ENCODE measurements at regions not wholly inside any gene's neighbourhood (a gene's known extent, or its start where the extent isn't known, plus 50 kb on each side); places are given as distances from the start of the nearest gene placed in this dataset.

DNA sequence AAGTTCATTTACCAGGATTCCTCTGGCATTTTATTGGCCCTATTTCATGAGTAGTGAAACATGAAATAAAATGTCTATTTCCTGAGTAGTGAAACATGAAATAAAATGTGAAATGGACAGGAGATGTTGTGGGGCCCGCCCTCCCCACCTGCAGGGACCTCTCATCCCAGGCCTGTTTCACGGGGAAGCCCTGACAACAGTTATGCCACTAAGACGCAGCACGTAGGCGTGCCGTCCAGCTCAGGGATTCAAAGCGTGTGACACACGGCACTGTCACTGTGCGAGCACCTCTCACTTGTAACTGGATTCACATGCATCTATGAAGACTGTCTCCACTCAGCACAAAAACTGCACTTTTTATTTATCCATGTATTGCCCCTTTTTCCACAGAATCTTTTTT is 83.4 kb upstream of the SNTG2 start:
- TF ChIP-seq CEBPB (IDR thresholded peaks at IDR 0.05) (no peak), TEAD4 (IDR thresholded peaks at IDR 0.05) (no peak), FOXM1 (IDR thresholded peaks at IDR 0.05; ENCODE audit: borderline replicate concordance, low read depth) (no peak), YY1 (IDR thresholded peaks at IDR 0.05; ENCODE audit: low read depth) (no peak), MAX (IDR thresholded peaks at IDR 0.05) (no peak), ZBTB7A (IDR thresholded peaks at IDR 0.05; ENCODE audit: low read depth) (no peak), RAD21 (IDR thresholded peaks at IDR 0.05; ENCODE audit: low read depth) (no peak), USF1 (IDR thresholded peaks at IDR 0.05) (no peak), EGR1 (IDR thresholded peaks at IDR 0.05) (no peak), TCF12 (IDR thresholded peaks at IDR 0.05; ENCODE audit: low read depth) (no peak), EP300 (IDR thresholded peaks at IDR 0.05; ENCODE audit: borderline replicate concordance) (no peak), TAF1 (IDR thresholded peaks at IDR 0.05; ENCODE audit: low read depth) (no peak), CREB1 (IDR thresholded peaks at IDR 0.05; ENCODE audit: low read depth) (no peak), NFIC (IDR thresholded peaks at IDR 0.05) (no peak)
- TF ChIP-seq, protein P1, sequence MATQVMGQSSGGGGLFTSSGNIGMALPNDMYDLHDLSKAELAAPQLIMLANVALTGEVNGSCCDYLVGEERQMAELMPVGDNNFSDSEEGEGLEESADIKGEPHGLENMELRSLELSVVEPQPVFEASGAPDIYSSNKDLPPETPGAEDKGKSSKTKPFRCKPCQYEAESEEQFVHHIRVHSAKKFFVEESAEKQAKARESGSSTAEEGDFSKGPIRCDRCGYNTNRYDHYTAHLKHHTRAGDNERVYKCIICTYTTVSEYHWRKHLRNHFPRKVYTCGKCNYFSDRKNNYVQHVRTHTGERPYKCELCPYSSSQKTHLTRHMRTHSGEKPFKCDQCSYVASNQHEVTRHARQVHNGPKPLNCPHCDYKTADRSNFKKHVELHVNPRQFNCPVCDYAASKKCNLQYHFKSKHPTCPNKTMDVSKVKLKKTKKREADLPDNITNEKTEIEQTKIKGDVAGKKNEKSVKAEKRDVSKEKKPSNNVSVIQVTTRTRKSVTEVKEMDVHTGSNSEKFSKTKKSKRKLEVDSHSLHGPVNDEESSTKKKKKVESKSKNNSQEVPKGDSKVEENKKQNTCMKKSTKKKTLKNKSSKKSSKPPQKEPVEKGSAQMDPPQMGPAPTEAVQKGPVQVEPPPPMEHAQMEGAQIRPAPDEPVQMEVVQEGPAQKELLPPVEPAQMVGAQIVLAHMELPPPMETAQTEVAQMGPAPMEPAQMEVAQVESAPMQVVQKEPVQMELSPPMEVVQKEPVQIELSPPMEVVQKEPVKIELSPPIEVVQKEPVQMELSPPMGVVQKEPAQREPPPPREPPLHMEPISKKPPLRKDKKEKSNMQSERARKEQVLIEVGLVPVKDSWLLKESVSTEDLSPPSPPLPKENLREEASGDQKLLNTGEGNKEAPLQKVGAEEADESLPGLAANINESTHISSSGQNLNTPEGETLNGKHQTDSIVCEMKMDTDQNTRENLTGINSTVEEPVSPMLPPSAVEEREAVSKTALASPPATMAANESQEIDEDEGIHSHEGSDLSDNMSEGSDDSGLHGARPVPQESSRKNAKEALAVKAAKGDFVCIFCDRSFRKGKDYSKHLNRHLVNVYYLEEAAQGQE (IDR thresholded peaks at IDR 0.05; ENCODE audit: low read depth), result no peak

DNA sequence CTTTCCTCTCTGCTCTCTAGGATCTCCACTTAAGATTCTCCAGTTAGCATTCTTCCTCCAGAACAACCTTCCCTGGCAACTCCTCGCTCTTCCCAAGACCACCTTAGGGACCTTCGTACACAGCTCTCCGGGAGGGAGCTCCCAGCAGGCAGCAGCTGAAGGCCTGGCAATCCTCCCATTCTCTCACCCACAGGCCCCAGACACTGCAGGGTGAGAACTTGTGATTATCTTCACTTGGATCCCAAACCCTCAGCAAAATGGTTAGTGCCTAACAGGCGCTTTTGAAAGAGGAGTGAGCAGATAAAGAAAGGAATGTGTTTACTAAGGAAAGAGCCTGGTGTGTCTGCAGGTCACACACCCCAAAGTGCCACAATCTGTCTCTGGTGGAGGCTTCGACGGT is 83.8 kb upstream of the SNTG2 start:
- no peak for TF ChIP-seq FOXM1 (IDR thresholded peaks at IDR 0.05; ENCODE audit: borderline replicate concordance, low read depth)

GRCh38 chr2:866009-866680 is 84.5 kb upstream of the SNTG2 start:
- TF ChIP-seq RAD21 (IDR thresholded peaks at IDR 0.05; ENCODE audit: low read depth) (no peak), MAX (IDR thresholded peaks at IDR 0.05) (no peak), EGR1 (IDR thresholded peaks at IDR 0.05) (no peak), EP300 (IDR thresholded peaks at IDR 0.05; ENCODE audit: borderline replicate concordance) (no peak), FOXM1 (IDR thresholded peaks at IDR 0.05; ENCODE audit: borderline replicate concordance, low read depth) (no peak), NFIC (IDR thresholded peaks at IDR 0.05) (no peak), YY1 (IDR thresholded peaks at IDR 0.05; ENCODE audit: low read depth) (no peak), TAF1 (IDR thresholded peaks at IDR 0.05; ENCODE audit: low read depth) (no peak), CREB1 (IDR thresholded peaks at IDR 0.05; ENCODE audit: low read depth) (no peak), USF1 (IDR thresholded peaks at IDR 0.05) (no peak), ZBTB7A (IDR thresholded peaks at IDR 0.05; ENCODE audit: low read depth) (no peak), CEBPB (IDR thresholded peaks at IDR 0.05) (no peak), TEAD4 (IDR thresholded peaks at IDR 0.05) (no peak), TCF12 (IDR thresholded peaks at IDR 0.05; ENCODE audit: low read depth) (no peak)
- TF ChIP-seq, protein P1 (IDR thresholded peaks at IDR 0.05; ENCODE audit: low read depth), result no peak

DNA sequence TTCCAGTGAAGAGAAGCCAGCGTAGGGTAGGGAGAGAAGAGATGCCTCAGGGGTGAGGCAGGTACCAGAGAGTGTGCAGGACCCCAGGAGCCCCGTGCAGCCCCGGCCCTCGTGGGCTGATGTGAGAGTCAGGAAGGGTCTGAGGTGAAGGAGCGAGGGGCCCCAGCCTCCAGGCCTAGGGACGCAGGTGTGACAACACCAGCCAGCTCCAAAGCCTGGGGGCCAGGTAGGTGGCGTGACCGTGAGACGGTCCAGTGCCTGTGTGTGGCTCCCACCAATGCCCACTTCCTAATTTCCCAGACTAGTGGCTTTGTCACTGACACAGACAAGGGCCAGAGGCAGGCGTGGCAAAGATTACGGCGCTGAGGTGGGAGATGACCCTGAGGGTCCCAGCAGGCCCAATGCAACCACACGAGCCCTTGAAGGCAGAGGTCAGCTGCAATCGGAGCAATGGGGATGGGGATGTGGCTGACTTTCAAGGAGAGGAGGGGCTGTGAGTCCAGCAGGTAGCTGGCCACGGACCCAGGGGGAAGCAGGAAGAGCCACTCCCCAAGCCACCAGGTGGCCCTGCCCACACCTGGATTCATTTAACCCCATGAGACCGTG is 86.0 kb upstream of the SNTG2 start:
- TF ChIP-seq MAX (IDR thresholded peaks at IDR 0.05) (no peak), CEBPB (IDR thresholded peaks at IDR 0.05) (no peak), FOXM1 (IDR thresholded peaks at IDR 0.05; ENCODE audit: borderline replicate concordance, low read depth) (no peak), TAF1 (IDR thresholded peaks at IDR 0.05; ENCODE audit: low read depth) (no peak), TEAD4 (IDR thresholded peaks at IDR 0.05) (no peak), USF1 (IDR thresholded peaks at IDR 0.05) (no peak), CREB1 (IDR thresholded peaks at IDR 0.05; ENCODE audit: low read depth) (no peak), NFIC (IDR thresholded peaks at IDR 0.05) (no peak), YY1 (IDR thresholded peaks at IDR 0.05; ENCODE audit: low read depth) (no peak), ZBTB7A (IDR thresholded peaks at IDR 0.05; ENCODE audit: low read depth) (no peak), RAD21 (IDR thresholded peaks at IDR 0.05; ENCODE audit: low read depth) (no peak), EGR1 (IDR thresholded peaks at IDR 0.05) (no peak), TCF12 (IDR thresholded peaks at IDR 0.05; ENCODE audit: low read depth) (no peak)
